H1 (cell line): ENCODE measurements at regions not wholly inside any gene's neighbourhood (a gene's known extent, or its start where the extent isn't known, plus 50 kb on each side); places are given as distances from the start of the nearest gene placed in this dataset.

ENCODE experiments used
- BACH1 ChIP-seq: IDR thresholded peaks from 2 replicates; pipeline ENCODE4 v1.6.1; 2012; ENCODE audit warnings: low read length, improper control_type of control experiment
- CBX8 ChIP-seq: fragments of 300-800, 300-1000 bp; sonication (generic); IDR thresholded peaks from 2 replicates; pipeline ENCODE4 v1.7.1; 2016; ENCODE audit warnings: low read depth, low read length, borderline replicate concordance
- CTBP2 ChIP-seq: IDR thresholded peaks from 2 replicates; pipeline ENCODE4 v1.7.0; 2011; ENCODE audit warnings: borderline replicate concordance, mild to moderate bottlenecking, moderate library complexity, mixed read lengths, low read length; ENCODE audit not compliant: insufficient read depth, insufficient read length
- FOSL1 ChIP-seq: IDR thresholded peaks from 2 replicates; pipeline ENCODE4 v1.6.1; 2011; ENCODE audit warnings: mild to moderate bottlenecking, low read depth, low read length, moderate library complexity; ENCODE audit not compliant: insufficient read depth
- KDM5A ChIP-seq: fragments of 200-600 bp; IDR thresholded peaks from 2 replicates; pipeline ENCODE4 v1.7.1; 2012; ENCODE audit warnings: mild to moderate bottlenecking, low read length, inconsistent platforms, mixed read lengths
- POLR2A ChIP-seq, 2 experiments: IDR thresholded peaks; 1 replicate in 1 of 2; 2 replicates in 1 of 2; pipeline ENCODE4 v1.6.1; 2011; ENCODE audit warnings: low read depth in 2 of 2, low read length in 2 of 2, mild to moderate bottlenecking in 2 of 2; ENCODE audit errors: control extremely low read depth in 1 of 2
- RFX5 ChIP-seq: IDR thresholded peaks from 2 replicates; pipeline ENCODE4 v1.6.1; 2011; ENCODE audit warnings: low read depth, low read length, improper control_type of control experiment, borderline replicate concordance
- SRF ChIP-seq: IDR thresholded peaks from 2 replicates; pipeline ENCODE4 v1.6.1; 2011; ENCODE audit warnings: mild to moderate bottlenecking, low read depth, low read length, moderate library complexity
- TAF7 ChIP-seq: optimal IDR thresholded peaks from 2 replicates; pipeline ENCODE3; 2011; ENCODE audit warnings: low read depth, mild to moderate bottlenecking, inconsistent platforms, low read length, moderate library complexity, borderline replicate concordance
- TF ChIP-seq, protein P1 (sequence below): fragments of 300-600 bp; sonication (generic); IDR thresholded peaks from 2 replicates; pipeline ENCODE4 v1.7.1; 2012; ENCODE audit warnings: low read length, moderate library complexity, mild to moderate bottlenecking, inconsistent platforms; ENCODE audit not compliant: insufficient replicate concordance
- TF ChIP-seq, protein P2 (sequence below): IDR thresholded peaks from 2 replicates; pipeline ENCODE4 v1.6.1; 2012; ENCODE audit warnings: inconsistent platforms
- TF ChIP-seq, protein P3 (sequence below): IDR thresholded peaks from 2 replicates; pipeline ENCODE4 v1.6.1; 2012; ENCODE audit warnings: inconsistent platforms

DNA sequence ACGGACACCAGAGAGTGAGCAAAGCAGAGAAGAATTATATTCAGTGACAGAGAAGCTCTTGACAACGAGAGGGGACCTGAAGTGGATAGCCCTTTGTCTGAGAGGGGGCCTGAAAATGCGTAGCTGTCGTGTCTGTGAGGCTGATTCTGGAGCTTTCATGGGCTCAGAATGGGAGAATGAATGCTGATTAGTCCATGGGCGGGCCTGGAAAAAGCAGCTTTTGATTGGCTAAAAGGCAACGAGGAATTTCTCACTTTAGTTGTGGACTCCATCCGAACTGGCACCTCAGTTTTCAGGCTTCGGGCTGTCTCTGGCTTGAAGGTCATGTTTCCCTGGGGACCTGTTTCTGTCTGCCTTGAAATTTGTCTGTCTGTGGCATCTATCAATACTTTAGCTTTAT, 487.1 kb downstream of the TECRL start (continued):
- TF ChIP-seq, protein P1, sequence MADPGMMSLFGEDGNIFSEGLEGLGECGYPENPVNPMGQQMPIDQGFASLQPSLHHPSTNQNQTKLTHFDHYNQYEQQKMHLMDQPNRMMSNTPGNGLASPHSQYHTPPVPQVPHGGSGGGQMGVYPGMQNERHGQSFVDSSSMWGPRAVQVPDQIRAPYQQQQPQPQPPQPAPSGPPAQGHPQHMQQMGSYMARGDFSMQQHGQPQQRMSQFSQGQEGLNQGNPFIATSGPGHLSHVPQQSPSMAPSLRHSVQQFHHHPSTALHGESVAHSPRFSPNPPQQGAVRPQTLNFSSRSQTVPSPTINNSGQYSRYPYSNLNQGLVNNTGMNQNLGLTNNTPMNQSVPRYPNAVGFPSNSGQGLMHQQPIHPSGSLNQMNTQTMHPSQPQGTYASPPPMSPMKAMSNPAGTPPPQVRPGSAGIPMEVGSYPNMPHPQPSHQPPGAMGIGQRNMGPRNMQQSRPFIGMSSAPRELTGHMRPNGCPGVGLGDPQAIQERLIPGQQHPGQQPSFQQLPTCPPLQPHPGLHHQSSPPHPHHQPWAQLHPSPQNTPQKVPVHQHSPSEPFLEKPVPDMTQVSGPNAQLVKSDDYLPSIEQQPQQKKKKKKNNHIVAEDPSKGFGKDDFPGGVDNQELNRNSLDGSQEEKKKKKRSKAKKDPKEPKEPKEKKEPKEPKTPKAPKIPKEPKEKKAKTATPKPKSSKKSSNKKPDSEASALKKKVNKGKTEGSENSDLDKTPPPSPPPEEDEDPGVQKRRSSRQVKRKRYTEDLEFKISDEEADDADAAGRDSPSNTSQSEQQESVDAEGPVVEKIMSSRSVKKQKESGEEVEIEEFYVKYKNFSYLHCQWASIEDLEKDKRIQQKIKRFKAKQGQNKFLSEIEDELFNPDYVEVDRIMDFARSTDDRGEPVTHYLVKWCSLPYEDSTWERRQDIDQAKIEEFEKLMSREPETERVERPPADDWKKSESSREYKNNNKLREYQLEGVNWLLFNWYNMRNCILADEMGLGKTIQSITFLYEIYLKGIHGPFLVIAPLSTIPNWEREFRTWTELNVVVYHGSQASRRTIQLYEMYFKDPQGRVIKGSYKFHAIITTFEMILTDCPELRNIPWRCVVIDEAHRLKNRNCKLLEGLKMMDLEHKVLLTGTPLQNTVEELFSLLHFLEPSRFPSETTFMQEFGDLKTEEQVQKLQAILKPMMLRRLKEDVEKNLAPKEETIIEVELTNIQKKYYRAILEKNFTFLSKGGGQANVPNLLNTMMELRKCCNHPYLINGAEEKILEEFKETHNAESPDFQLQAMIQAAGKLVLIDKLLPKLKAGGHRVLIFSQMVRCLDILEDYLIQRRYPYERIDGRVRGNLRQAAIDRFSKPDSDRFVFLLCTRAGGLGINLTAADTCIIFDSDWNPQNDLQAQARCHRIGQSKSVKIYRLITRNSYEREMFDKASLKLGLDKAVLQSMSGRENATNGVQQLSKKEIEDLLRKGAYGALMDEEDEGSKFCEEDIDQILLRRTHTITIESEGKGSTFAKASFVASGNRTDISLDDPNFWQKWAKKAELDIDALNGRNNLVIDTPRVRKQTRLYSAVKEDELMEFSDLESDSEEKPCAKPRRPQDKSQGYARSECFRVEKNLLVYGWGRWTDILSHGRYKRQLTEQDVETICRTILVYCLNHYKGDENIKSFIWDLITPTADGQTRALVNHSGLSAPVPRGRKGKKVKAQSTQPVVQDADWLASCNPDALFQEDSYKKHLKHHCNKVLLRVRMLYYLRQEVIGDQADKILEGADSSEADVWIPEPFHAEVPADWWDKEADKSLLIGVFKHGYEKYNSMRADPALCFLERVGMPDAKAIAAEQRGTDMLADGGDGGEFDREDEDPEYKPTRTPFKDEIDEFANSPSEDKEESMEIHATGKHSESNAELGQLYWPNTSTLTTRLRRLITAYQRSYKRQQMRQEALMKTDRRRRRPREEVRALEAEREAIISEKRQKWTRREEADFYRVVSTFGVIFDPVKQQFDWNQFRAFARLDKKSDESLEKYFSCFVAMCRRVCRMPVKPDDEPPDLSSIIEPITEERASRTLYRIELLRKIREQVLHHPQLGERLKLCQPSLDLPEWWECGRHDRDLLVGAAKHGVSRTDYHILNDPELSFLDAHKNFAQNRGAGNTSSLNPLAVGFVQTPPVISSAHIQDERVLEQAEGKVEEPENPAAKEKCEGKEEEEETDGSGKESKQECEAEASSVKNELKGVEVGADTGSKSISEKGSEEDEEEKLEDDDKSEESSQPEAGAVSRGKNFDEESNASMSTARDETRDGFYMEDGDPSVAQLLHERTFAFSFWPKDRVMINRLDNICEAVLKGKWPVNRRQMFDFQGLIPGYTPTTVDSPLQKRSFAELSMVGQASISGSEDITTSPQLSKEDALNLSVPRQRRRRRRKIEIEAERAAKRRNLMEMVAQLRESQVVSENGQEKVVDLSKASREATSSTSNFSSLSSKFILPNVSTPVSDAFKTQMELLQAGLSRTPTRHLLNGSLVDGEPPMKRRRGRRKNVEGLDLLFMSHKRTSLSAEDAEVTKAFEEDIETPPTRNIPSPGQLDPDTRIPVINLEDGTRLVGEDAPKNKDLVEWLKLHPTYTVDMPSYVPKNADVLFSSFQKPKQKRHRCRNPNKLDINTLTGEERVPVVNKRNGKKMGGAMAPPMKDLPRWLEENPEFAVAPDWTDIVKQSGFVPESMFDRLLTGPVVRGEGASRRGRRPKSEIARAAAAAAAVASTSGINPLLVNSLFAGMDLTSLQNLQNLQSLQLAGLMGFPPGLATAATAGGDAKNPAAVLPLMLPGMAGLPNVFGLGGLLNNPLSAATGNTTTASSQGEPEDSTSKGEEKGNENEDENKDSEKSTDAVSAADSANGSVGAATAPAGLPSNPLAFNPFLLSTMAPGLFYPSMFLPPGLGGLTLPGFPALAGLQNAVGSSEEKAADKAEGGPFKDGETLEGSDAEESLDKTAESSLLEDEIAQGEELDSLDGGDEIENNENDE: no peak
- no peak for TF ChIP-seq POLR2A (IDR thresholded peaks at IDR 0.05; ENCODE audit: control extremely low read depth in 1 of 2, low read depth in 2 of 2, low read length in 2 of 2)
- TF ChIP-seq, protein P2, sequence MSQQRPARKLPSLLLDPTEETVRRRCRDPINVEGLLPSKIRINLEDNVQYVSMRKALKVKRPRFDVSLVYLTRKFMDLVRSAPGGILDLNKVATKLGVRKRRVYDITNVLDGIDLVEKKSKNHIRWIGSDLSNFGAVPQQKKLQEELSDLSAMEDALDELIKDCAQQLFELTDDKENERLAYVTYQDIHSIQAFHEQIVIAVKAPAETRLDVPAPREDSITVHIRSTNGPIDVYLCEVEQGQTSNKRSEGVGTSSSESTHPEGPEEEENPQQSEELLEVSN: no peak
- TF ChIP-seq FOSL1: no peak
- TF ChIP-seq, protein P3, sequence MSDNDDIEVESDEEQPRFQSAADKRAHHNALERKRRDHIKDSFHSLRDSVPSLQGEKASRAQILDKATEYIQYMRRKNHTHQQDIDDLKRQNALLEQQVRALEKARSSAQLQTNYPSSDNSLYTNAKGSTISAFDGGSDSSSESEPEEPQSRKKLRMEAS: no peak
- TF ChIP-seq CBX8: no peak
- TF ChIP-seq TAF7: no peak
- TF ChIP-seq RFX5: no peak
- no peak for TF ChIP-seq SRF
- TF ChIP-seq BACH1: no peak
- TF ChIP-seq CTBP2: no peak
- TF ChIP-seq KDM5A: no peak
